ENCODE measurements at regions not wholly inside any gene's neighbourhood (a gene's known extent, or its start where the extent isn't known, plus 50 kb on each side); places are given as distances from the start of the nearest gene placed in this dataset.

DNA sequence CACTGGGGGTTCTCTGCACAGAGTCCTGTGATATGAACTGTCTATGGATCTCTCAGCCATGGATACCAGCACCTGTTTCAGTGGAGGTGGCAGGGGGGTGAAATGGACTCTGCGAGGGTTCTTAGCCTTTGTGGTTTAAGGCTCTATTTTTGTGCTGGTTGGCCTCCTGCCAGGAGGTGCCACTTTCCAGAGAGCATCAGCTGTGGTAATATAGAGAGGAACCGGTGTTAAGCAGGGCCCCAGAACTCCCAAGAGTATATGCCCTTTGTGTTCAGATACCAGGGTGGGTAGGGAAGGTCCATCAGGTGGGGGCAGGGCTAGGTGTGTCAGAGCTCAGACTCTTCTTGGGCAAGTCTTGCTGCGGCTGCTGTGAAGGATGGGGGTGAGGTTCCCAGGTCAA is 330.0 kb upstream of the PLD5 start:
- Histone ChIP-seq H3K27ac (ENCODE audit: low read depth in 1 of 2, low read length in 2 of 2) (no peak overlapping the region), H3K4me1 (ENCODE audit: control insufficient read depth in 1 of 2, insufficient read depth in 2 of 2, low read length in 2 of 2) (no peaks in the 10 kb centered on the region), H3K4me3 (replicated peaks in 1 of 3; ENCODE audit: low read depth in 2 of 3, low read length in 3 of 3) (no peak overlapping the region), H3K79me2 (ENCODE audit: insufficient read depth, low read length) (no peaks in the 10 kb centered on the region), H3K9me3 (replicated peaks in 1 of 2; ENCODE audit: control insufficient read depth in 1 of 2, insufficient read depth in 1 of 2, low read length in 2 of 2) (no peaks in the 10 kb centered on the region), H4K20me1 (ENCODE audit: insufficient read depth, low read length) (no peaks in the 10 kb centered on the region), H3K27me3 (ENCODE audit: control insufficient read depth in 2 of 2, insufficient read depth in 2 of 2, low read length in 2 of 2) (no peaks in the 10 kb centered on the region), H3K36me3 (replicated peaks in 1 of 2; ENCODE audit: control insufficient read depth in 1 of 2, insufficient read depth in 2 of 2, low read length in 2 of 2) (no peaks in the 10 kb centered on the region), H3K4me2 (replicated peaks; ENCODE audit: extremely low read depth, low read length, poor library complexity, severe bottlenecking) (no peak overlapping the region), H2AFZ (ENCODE audit: insufficient read depth, low read depth, low read length, poor library complexity, severe bottlenecking) (no peak overlapping the region), H3K9ac (ENCODE audit: insufficient read depth, low read length, poor library complexity, severe bottlenecking) (no peak overlapping the region)
- Mint-ChIP-seq H3K36me3 (no peaks in the 10 kb centered on the region), H3K27ac (no peak overlapping the region), H3K4me1 (no peaks in the 10 kb centered on the region), H3K27me3 (ENCODE audit: low read depth in 3 of 3) (peaks cover 0 to 1% (median 1%) of the 10 kb centered on the region in 3 donors), H3K4me3 (no peak overlapping the region), H3K9me3 (peaks cover 3 to 10% (median 8%) of the 10 kb centered on the region in 7 donors)
- TF ChIP-seq, protein P1, sequence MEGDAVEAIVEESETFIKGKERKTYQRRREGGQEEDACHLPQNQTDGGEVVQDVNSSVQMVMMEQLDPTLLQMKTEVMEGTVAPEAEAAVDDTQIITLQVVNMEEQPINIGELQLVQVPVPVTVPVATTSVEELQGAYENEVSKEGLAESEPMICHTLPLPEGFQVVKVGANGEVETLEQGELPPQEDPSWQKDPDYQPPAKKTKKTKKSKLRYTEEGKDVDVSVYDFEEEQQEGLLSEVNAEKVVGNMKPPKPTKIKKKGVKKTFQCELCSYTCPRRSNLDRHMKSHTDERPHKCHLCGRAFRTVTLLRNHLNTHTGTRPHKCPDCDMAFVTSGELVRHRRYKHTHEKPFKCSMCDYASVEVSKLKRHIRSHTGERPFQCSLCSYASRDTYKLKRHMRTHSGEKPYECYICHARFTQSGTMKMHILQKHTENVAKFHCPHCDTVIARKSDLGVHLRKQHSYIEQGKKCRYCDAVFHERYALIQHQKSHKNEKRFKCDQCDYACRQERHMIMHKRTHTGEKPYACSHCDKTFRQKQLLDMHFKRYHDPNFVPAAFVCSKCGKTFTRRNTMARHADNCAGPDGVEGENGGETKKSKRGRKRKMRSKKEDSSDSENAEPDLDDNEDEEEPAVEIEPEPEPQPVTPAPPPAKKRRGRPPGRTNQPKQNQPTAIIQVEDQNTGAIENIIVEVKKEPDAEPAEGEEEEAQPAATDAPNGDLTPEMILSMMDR (IDR thresholded peaks at IDR 0.05) = no peak
- no peak for DNase-seq
- intact Hi-C loops (cut with micrococcal nuclease) = no loop called here
- 58% methylated on average over 3 of the region's 3 CpGs for WGBS (ENCODE audit: insufficient coverage)

GRCh38 chr1:242847390-242847993 is 323.0 kb upstream of the PLD5 start:
- no peaks in the 10 kb centered on the region for H3K36me3 Mint-ChIP-seq
- Histone ChIP-seq H3K9me3 (replicated peaks in 1 of 2; ENCODE audit: control insufficient read depth in 1 of 2, insufficient read depth in 1 of 2, low read length in 2 of 2) (no peaks in the 10 kb centered on the region), H3K36me3 (replicated peaks in 1 of 2; ENCODE audit: control insufficient read depth in 1 of 2, insufficient read depth in 2 of 2, low read length in 2 of 2) (no peaks in the 10 kb centered on the region), H3K4me2 (replicated peaks; ENCODE audit: extremely low read depth, low read length, poor library complexity, severe bottlenecking) (no peak overlapping the region), H3K9ac (ENCODE audit: insufficient read depth, low read length, poor library complexity, severe bottlenecking) (no peak overlapping the region), H3K4me1 (ENCODE audit: control insufficient read depth in 1 of 2, insufficient read depth in 2 of 2, low read length in 2 of 2) (no peaks in the 10 kb centered on the region), H3K27ac (ENCODE audit: low read depth in 1 of 2, low read length in 2 of 2) (no peak overlapping the region), H2AFZ (ENCODE audit: insufficient read depth, low read depth, low read length, poor library complexity, severe bottlenecking) (no peak overlapping the region), H3K4me3 (replicated peaks in 1 of 3; ENCODE audit: low read depth in 2 of 3, low read length in 3 of 3) (no peak overlapping the region), H3K79me2 (ENCODE audit: insufficient read depth, low read length) (no peaks in the 10 kb centered on the region), H4K20me1 (ENCODE audit: insufficient read depth, low read length) (no peaks in the 10 kb centered on the region), H3K27me3 (ENCODE audit: control insufficient read depth in 2 of 2, insufficient read depth in 2 of 2, low read length in 2 of 2) (no peaks in the 10 kb centered on the region)
- no CpG with 5 or more reads among the region's 3 CpGs for WGBS (ENCODE audit: insufficient coverage)
- intact Hi-C loops (cut with micrococcal nuclease) = no loop called here
- peaks cover 0 to 10% (median 4%) of the 10 kb centered on the region in 7 donors for H3K9me3 Mint-ChIP-seq
- H3K4me3 Mint-ChIP-seq = no peak overlapping the region
- H3K4me1 Mint-ChIP-seq = no peaks in the 10 kb centered on the region
- no peak for DNase-seq
- H3K27ac Mint-ChIP-seq = no peak overlapping the region
- TF ChIP-seq, protein P1 (IDR thresholded peaks at IDR 0.05) = no peak
- H3K27me3 Mint-ChIP-seq (ENCODE audit: low read depth in 3 of 3) = no peaks in the 10 kb centered on the region

Data from CD14-positive monocyte (primary cell).